ENCODE measurements at regions not wholly inside any gene's neighbourhood (a gene's known extent, or its start where the extent isn't known, plus 50 kb on each side); places are given as distances from the start of the nearest gene placed in this dataset.

GRCh38 chr1:104460880-104461279 is 711.2 kb downstream of the AMY1C start:
- TF ChIP-seq CTCF (IDR thresholded peaks at IDR 0.05; ENCODE audit: low read depth, low read length) (no peak), EZH2phosphoT487 (IDR thresholded peaks at IDR 0.05; ENCODE audit: low read depth) (no peak)

Data from OCI-LY3 (cell line).